Hippocampal formation (tissue), 2 donors: ENCODE measurements at regions not wholly inside any gene's neighbourhood (a gene's known extent, or its start where the extent isn't known, plus 50 kb on each side); places are given as distances from the start of the nearest gene placed in this dataset.
"Not testable (repeated sequence)": the region's sequence is repeated elsewhere in the genome, so short reads cannot be mapped to it uniquely, and the experiment has no call there.

ENCODE experiments used
- DNase-seq, 2 donors: peaks; one replicate each; lab custom pipeline; 2025; lab: John Stamatoyannopoulos, UW

- no peak for DNase-seq
Measured at GRCh38 chr20:47962286-47962963, 177.1 kb upstream of the SULF2 start.

GRCh38 chr20:47960769-47961541, 175.7 kb upstream of the SULF2 start:
- DNase-seq, result no peak

GRCh38 chr20:47960277-47960676, 175.0 kb upstream of the SULF2 start:
- no peak for DNase-seq

- DNase-seq, result not testable (repeated sequence)
Measured at GRCh38 chr20:47957989-47958801, 172.9 kb upstream of the SULF2 start.

GRCh38 chr20:47957135-47957534, 171.9 kb upstream of the SULF2 start:
- no peak for DNase-seq

GRCh38 chr20:47956268-47956995, 171.2 kb upstream of the SULF2 start:
- DNase-seq, result no peak

GRCh38 chr20:47953471-47953870, 168.2 kb upstream of the SULF2 start:
- DNase-seq, result no peak

GRCh38 chr20:47952023-47952564, 166.8 kb upstream of the SULF2 start:
- DNase-seq, result no peak

- no peak for DNase-seq
Measured at GRCh38 chr20:47951521-47951971, 166.3 kb upstream of the SULF2 start.

GRCh38 chr20:47950913-47951283, 165.6 kb upstream of the SULF2 start:
- DNase-seq, result no peak

GRCh38 chr20:47950124-47950912, 165.0 kb upstream of the SULF2 start:
- peak; percentile 7 to 33 for DNase-seq

- DNase-seq, result no peak
Measured at GRCh38 chr20:47949230-47949629, 163.9 kb upstream of the SULF2 start.

- DNase-seq, result no peak
Measured at GRCh38 chr20:47944682-47945081, 159.4 kb upstream of the SULF2 start.

GRCh38 chr20:47941869-47942268, 156.6 kb upstream of the SULF2 start:
- DNase-seq, result no peak

GRCh38 chr20:47940101-47940813, 155.0 kb upstream of the SULF2 start:
- DNase-seq, result no peak

- DNase-seq, result no peak
Measured at GRCh38 chr20:47936612-47937011, 151.3 kb upstream of the SULF2 start.

- DNase-seq, result no peak
Measured at GRCh38 chr20:47934761-47935160, 149.5 kb upstream of the SULF2 start.

GRCh38 chr20:47931443-47931842, 146.2 kb upstream of the SULF2 start:
- no peak for DNase-seq

- DNase-seq, result no peak
Measured at GRCh38 chr20:47931002-47931401, 145.7 kb upstream of the SULF2 start.
